ENCODE measurements at regions not wholly inside any gene's neighbourhood (a gene's known extent, or its start where the extent isn't known, plus 50 kb on each side); places are given as distances from the start of the nearest gene placed in this dataset.

- TF ChIP-seq CTCF (IDR thresholded peaks at IDR 0.05) (no peak), POLR2A (IDR thresholded peaks at IDR 0.05) (no peak)
Observed at GRCh38 chr4:38279077-38279476, 318.9 kb downstream of the PTTG2 start.

All from Peyer's patch (tissue), 4 donors.